DMS 273 (cell line): ENCODE measurements at regions not wholly inside any gene's neighbourhood (a gene's known extent, or its start where the extent isn't known, plus 50 kb on each side); places are given as distances from the start of the nearest gene placed in this dataset.
A peak's percentile ranks its signal among the peaks of the same experiment; 100 is the strongest.

ENCODE experiments used
- DNase-seq: peaks from one replicate; lab custom pipeline; 2025; ENCODE audit not compliant: unreplicated experiment; lab: John Stamatoyannopoulos, UW

GRCh38 chr10:21329995-21330627 is 195.4 kb downstream of the SKIDA1 start:
- peak; percentile 32 for DNase-seq

DNA sequence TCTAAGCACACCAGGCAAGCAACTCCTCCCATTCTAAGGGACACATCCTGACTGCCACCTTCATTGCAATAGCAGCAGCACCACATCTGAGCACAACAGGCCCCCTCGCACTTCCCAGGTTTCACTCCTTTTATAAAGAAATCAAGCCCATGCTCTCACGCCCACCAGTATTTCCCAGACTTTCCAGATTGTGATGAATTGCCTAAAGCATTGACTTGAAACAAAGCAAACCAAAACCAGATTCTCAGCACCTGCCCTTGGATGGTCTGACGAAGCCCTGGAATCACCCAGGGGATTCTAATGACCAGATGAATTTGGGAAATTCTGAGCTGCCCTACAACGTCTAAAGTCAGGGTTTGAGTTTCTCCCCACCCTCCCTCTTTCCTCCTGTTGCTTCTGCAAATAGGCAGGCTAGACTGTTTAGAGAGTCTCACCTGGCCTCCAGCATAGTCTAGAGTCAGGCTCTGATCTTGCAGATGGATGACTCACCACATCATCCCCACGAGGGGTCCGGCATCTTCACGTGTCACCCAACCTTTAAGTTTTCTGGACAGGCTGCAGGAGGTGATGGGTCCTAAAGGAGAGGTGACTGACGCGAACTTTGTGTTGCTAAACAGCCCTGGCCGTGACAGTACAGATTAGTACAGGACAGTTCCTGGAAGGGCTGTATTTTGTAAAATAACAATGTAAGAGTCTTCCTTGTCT is 198.0 kb downstream of the SKIDA1 start:
- no peak for DNase-seq

DNA sequence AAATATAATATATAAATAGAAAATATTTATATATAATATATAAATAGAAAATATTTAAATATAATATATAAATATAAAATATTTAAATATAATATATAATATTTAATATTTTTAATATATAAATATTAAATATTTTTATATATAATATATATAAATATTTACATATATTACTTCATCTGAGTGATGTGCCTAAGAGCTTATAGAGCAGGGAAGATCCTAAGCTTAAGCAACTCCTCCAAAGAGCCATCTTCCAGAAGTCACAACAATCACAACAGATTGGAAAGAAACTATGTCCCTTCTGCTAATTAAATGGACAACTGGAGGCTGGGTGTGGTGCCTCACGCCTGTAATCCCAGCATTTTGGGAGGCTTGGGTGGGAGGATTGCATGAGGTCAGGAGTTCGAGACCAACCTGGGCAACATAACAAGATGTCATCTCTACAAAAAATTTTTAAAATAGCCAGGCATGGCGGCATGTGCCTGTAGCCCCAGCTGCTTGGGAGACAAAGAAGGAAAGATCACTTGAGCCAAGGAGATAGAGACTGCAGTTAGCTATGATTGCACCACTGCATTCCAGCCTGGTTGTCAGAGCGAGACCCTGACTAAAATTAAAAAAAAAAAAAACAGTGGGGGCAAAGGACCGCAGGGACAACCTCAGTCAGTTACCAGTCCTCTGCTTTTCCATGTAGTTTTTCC is 198.7 kb downstream of the SKIDA1 start:
- DNase-seq = no peak

DNA sequence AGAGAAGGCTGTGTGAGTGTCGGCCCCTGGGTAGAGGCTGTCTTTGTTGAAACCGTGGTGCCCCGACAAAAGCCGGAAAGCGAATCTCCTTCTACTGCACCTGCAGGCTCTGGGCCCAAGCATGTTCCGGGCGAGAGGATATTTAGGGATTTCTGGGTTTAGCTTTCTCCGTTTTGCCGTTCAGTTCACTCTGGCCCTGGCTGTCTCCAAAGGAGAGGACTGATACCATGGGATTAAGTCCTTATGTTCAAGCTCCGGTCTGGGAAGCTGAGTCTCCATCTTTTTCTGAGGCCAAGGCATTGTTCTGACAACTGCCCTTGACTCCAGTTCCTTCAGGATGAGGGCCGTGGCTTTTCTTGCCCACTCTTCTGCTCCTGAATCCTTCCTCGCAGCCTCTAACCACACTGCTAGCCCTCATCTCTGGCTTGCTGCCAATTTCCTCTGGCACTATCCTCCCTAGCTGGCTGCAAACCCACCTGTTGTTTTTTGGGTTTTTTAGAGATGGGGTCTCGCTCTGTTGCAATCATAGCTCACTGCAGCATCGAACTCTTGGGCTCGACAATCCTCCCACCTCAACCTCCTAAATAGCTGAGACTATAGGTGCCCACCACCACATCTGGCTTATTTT is 206.8 kb downstream of the SKIDA1 start:
- peak; percentile 67 for DNase-seq

DNA sequence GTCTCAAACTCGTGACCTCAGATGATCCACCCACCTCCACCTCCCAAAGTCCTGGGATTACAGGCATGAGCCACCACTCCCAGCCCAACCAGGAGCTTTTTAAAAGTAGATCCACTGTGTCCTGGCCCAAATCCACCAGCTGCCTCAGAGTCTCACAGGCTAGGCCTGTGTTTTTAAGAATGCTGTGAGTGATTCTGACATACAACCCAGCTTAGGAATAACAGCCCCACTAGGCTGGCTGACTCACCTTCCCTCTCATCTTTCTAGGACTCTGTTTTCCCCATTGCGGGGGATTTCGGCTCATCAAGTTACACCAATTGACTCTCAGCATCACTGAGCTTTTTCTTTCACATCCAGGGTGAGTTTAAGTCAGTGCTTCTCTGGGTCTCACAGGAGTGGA is 207.6 kb downstream of the SKIDA1 start:
- DNase-seq = no peak

DNA sequence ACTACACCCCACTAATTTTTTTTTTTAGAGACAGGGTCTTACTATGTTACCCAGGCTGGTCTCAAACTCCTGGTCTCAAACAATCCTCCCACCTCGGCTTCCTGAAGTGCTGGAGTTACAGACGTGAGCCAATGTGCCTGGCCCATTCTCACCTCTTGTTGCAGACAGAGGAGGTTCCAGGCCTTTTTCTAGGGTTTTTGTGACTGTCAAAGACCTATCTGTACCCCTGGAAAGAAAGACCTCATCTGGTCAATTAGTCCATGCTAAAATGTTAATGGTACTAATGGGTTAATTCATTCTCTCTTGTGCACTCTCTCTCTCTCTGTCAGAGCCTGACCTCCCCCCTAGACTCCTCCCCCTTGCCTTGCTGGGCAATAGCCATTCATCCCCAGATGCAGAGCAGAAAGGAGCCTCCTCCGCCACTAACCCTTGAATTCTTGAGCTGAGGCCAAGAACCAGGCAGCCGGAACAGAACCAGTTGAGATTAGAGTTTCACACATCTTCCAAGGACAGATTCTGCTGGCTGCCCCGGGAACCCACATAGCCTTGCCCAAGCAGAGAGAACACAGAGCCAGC is 209.7 kb downstream of the SKIDA1 start:
- DNase-seq = peak; percentile 64

GRCh38 chr10:21314906-21315644 is 210.4 kb downstream of the SKIDA1 start:
- DNase-seq = peak; percentile 7

GRCh38 chr10:21314111-21314626 is 211.3 kb downstream of the SKIDA1 start:
- no peak for DNase-seq

GRCh38 chr10:21313691-21314090 is 211.8 kb downstream of the SKIDA1 start:
- DNase-seq = no peak

DNA sequence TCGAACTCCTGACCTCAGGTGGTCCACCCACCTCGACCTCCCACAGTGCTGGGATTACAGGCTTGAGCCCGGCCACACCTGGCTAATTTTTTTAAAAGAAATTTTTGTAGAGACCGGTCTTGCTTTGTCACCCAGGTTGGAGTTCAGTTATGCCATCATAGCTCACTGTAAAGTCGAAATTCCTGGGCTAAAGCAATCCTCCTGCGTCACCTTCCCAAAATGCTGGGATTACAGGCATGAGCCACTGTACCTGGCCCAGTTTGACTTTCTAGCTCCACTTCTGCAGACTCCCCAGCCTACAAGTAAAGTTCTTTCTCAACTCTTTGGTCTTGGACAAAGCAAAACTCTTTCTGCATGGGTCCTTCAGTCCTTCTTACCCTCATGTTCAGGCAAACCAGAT is 214.1 kb downstream of the SKIDA1 start:
- DNase-seq = no peak

- DNase-seq = no peak
These were observed 216.1 kb downstream of the SKIDA1 start for GRCh38 chr10:21309427-21309826.

GRCh38 chr10:21308946-21309345 is 216.5 kb downstream of the SKIDA1 start:
- DNase-seq = no peak

GRCh38 chr10:21308018-21308417 is 217.5 kb downstream of the SKIDA1 start:
- no peak for DNase-seq

- no peak for DNase-seq
These were observed 220.9 kb downstream of the SKIDA1 start for GRCh38 chr10:21304608-21305007.

- no peak for DNase-seq
These were observed 221.3 kb downstream of the SKIDA1 start for GRCh38 chr10:21304198-21304597.

- no peak for DNase-seq
These were observed 224.9 kb downstream of the SKIDA1 start for GRCh38 chr10:21300551-21300950.

DNA sequence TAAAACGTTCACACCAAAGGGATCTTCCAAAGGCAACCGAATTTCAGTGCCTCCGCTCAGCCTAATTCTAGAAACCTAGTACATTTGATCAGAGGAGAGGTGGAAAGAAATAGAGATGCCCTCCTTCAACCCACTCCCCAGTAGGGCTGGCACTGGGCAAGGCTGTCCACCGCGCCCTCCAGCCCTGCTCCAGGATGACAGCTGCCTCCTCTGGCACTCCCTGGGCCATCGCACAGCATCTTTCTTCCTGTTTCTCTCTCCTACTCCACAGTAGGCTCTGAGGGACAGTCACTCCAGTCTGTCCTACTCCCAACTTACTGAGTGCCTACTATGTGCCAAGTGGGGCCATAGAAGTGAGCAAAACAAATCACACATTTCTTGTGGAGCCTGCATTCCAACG is 226.2 kb downstream of the SKIDA1 start:
- DNase-seq = no peak

- no peak for DNase-seq
These were observed 226.8 kb downstream of the SKIDA1 start for GRCh38 chr10:21298701-21299100.

GRCh38 chr10:21297603-21298383 is 227.7 kb downstream of the SKIDA1 start:
- no peak for DNase-seq
